ENCODE measurements at regions not wholly inside any gene's neighbourhood (a gene's known extent, or its start where the extent isn't known, plus 50 kb on each side); places are given as distances from the start of the nearest gene placed in this dataset.

GRCh38 chr1:219781491-219781890, 146.9 kb downstream of the SLC30A10 start:
- H3K4me2 ChIP-seq (ENCODE audit: control insufficient read depth, insufficient read depth), result no peak overlapping the region
- ChIA-PET POLR2A (no interaction called here), RAD21 (ENCODE audit: unreplicated experiment) (no interaction called here), SMC1A (ENCODE audit: uncharacterized antibody, unreplicated experiment) (no interaction called here), CTCF (no interaction called here)
- in situ Hi-C loops (cut with MboI), result no loop called here
- H2AFZ ChIP-seq (ENCODE audit: control insufficient read depth, low read depth, low read length), result no peak overlapping the region
- no peaks in the 10 kb centered on the region for H4K20me1 ChIP-seq (ENCODE audit: control insufficient read depth, insufficient read depth)
- no peak for DNase-seq (ENCODE audit: low read depth, low spot score)
- no TSS peak for BruUV-seq (replicated peaks)
- H3K4me3 ChIP-seq, result no peak overlapping the region
- H3K9ac ChIP-seq (ENCODE audit: control insufficient read depth, insufficient read depth, low read length), result no peak overlapping the region
- H3K27ac ChIP-seq (ENCODE audit: control insufficient read depth, insufficient read depth), result no peak overlapping the region
- no peaks in the 10 kb centered on the region for H3K79me2 ChIP-seq (ENCODE audit: control insufficient read depth, insufficient read depth, low read length)
- no peak for TF ChIP-seq CBFB (IDR thresholded peaks at IDR 0.05; ENCODE audit: low read depth)
- TF ChIP-seq KDM1A (IDR thresholded peaks at IDR 0.05; ENCODE audit: borderline replicate concordance), result no peak
- no peak for TF ChIP-seq HDAC6 (IDR thresholded peaks at IDR 0.05; ENCODE audit: unreplicated experiment)
- no peak for TF ChIP-seq IRF4 (IDR thresholded peaks at IDR 0.05; ENCODE audit: low read depth, low read length)
- TF ChIP-seq EP300 (IDR thresholded peaks at IDR 0.05; ENCODE audit: borderline replicate concordance in 1 of 2, control insufficient read depth in 1 of 2, low read depth in 2 of 2, low read length in 2 of 2), result no peak
- TF ChIP-seq POLR2AphosphoS5 (IDR thresholded peaks at IDR 0.05; ENCODE audit: low read length), result no peak
- no peak for TF ChIP-seq MTA3 (IDR thresholded peaks at IDR 0.05; ENCODE audit: borderline replicate concordance, low read length)
- intact Hi-C loops (cut with micrococcal nuclease; ENCODE audit: unreplicated experiment), result no loop called here
- no peak for FAIRE-seq
- no peak for ATAC-seq
- no peaks in the 10 kb centered on the region for H3K36me3 ChIP-seq (ENCODE audit: control insufficient read depth in 2 of 2, insufficient read depth in 2 of 2, low read length in 1 of 2)
- H3K4me1 ChIP-seq (ENCODE audit: control insufficient read depth, insufficient read depth, low read length), result no peaks in the 10 kb centered on the region
- no peaks in the 10 kb centered on the region for H3K27me3 ChIP-seq (replicated peaks in 1 of 2; ENCODE audit: control insufficient read depth in 2 of 2, insufficient read depth in 2 of 2, low read length in 1 of 2)
- no peaks in the 10 kb centered on the region; the same call in 2 of the 3 replicates for H3K9me3 ChIP-seq (replicated peaks; ENCODE audit: control insufficient read depth, insufficient read depth, low read length)

GRCh38 chr1:219778793-219779369, 149.5 kb downstream of the SLC30A10 start:
- no peaks in the 10 kb centered on the region for H3K36me3 ChIP-seq (ENCODE audit: control insufficient read depth in 2 of 2, insufficient read depth in 2 of 2, low read length in 1 of 2)
- H3K9me3 ChIP-seq (replicated peaks; ENCODE audit: control insufficient read depth, insufficient read depth, low read length), result no peaks in the 10 kb centered on the region; the same call in 2 of the 3 replicates
- no peaks in the 10 kb centered on the region for H4K20me1 ChIP-seq (ENCODE audit: control insufficient read depth, insufficient read depth)
- DNase-seq (ENCODE audit: low read depth, low spot score) (no peak), ATAC-seq (no peak), FAIRE-seq (no peak)
- in situ Hi-C loops (cut with MboI), result no loop called here
- SMC1A ChIA-PET (ENCODE audit: uncharacterized antibody, unreplicated experiment), result no interaction called here
- no TSS peak for BruUV-seq (replicated peaks)
- CTCF ChIA-PET, result no interaction called here
- H3K4me3 ChIP-seq, result no peak overlapping the region
- H3K9ac ChIP-seq (ENCODE audit: control insufficient read depth, insufficient read depth, low read length), result no peak overlapping the region
- H3K4me2 ChIP-seq (ENCODE audit: control insufficient read depth, insufficient read depth), result no peak overlapping the region
- H3K27ac ChIP-seq (ENCODE audit: control insufficient read depth, insufficient read depth), result no peak overlapping the region
- no peaks in the 10 kb centered on the region for H3K4me1 ChIP-seq (ENCODE audit: control insufficient read depth, insufficient read depth, low read length)
- RAD21 ChIA-PET (ENCODE audit: unreplicated experiment), result no interaction called here
- intact Hi-C loops (cut with micrococcal nuclease; ENCODE audit: unreplicated experiment), result no loop called here
- H3K79me2 ChIP-seq (ENCODE audit: control insufficient read depth, insufficient read depth, low read length), result no peaks in the 10 kb centered on the region
- H3K27me3 ChIP-seq (replicated peaks in 1 of 2; ENCODE audit: control insufficient read depth in 2 of 2, insufficient read depth in 2 of 2, low read length in 1 of 2), result no peaks in the 10 kb centered on the region
- POLR2A ChIA-PET, result no interaction called here
- H2AFZ ChIP-seq (ENCODE audit: control insufficient read depth, low read depth, low read length), result no peak overlapping the region
- WGBS (ENCODE audit: insufficient coverage, insufficient replicate concordance, low lambda C conversion rate, missing lambda C conversion rate), result 66% methylated on average over 4 of the region's 4 CpGs
- TF ChIP-seq CEBPZ (IDR thresholded peaks at IDR 0.05; ENCODE audit: low read depth, low read length), result no peak
- no peak for TF ChIP-seq RCOR1 (conservative IDR thresholded peaks at IDR 0.05; ENCODE audit: low read depth, low read length)
- no peak for TF ChIP-seq CREM (IDR thresholded peaks at IDR 0.05; ENCODE audit: low read depth)
- no peak for TF ChIP-seq SUPT20H (IDR thresholded peaks at IDR 0.05; ENCODE audit: borderline replicate concordance, control insufficient read depth, low read depth, low read length)
- no peak for TF ChIP-seq SMAD1 (IDR thresholded peaks at IDR 0.05; ENCODE audit: low read depth, partially characterized antibody)
- no peak for TF ChIP-seq HSF1 (IDR thresholded peaks at IDR 0.05; ENCODE audit: low read depth, low read length)

Measured in GM12878 (cell line).